B cell (primary cell): ENCODE measurements at regions not wholly inside any gene's neighbourhood (a gene's known extent, or its start where the extent isn't known, plus 50 kb on each side); places are given as distances from the start of the nearest gene placed in this dataset.

Experiments
- ATAC-seq: fragments of 200-7000 bp; cut with Tn5 transposase; one replicate; pipeline ENCODE4 v1.10.0; 2021; ENCODE audit warnings: low read depth, mild to moderate bottlenecking, moderate number of reproducible peaks, moderate library complexity
- CTCF ChIA-PET: fragments of 350-600 bp; sonication (Branson Sonifier 250); formaldehyde crosslinking; loops from one replicate; lab custom pipeline; 2021; ENCODE audit warnings: antibody characterized with exemption, inconsistent platforms; lab: Charles Lee
- POLR2A ChIA-PET: fragments of 350-600 bp; sonication (Branson Sonifier 250); formaldehyde crosslinking; loops from one replicate; lab custom pipeline; 2021; ENCODE audit warnings: antibody characterized with exemption; lab: Charles Lee
- DNase-seq: peaks from one replicate; pipeline ENCODE4 v3.0.0; 2013
- H2AFZ ChIP-seq: 2 replicates; pipeline ENCODE4 v1.6.1; 2012; ENCODE audit warnings: mild to moderate bottlenecking, low read depth, low read length; ENCODE audit not compliant: insufficient read depth, poor library complexity, severe bottlenecking
- H3K27ac ChIP-seq, 2 donors: 1 replicate in 1 of 2; 2 replicates in 1 of 2; pipeline ENCODE4 v1.5.1; 2012 to 2013; ENCODE audit warnings: low read length in 2 of 2, mild to moderate bottlenecking in 2 of 2, moderate library complexity in 1 of 2
- H3K27me3 ChIP-seq, 4 experiments: fragments of 200-600 bp in 1 of 4; sonication (generic) in 1 of 4; replicated peaks in 1 of 4; 1 replicate in 2 of 4; 2 replicates in 2 of 4; pipeline versions ENCODE4 v1.6.1 to v1.7.0; 2013 to 2016; ENCODE audit warnings: low read length in 3 of 4, mild to moderate bottlenecking in 2 of 4, mixed read lengths in 1 of 4, moderate library complexity in 1 of 4; ENCODE audit not compliant: insufficient read depth in 4 of 4, control insufficient read depth in 3 of 4; ENCODE audit errors: control extremely low read depth in 1 of 4
- H3K36me3 ChIP-seq, 2 experiments: replicated peaks in 1 of 2; 1 replicate in 1 of 2; 2 replicates in 1 of 2; pipeline versions ENCODE4 v1.6.1 to v1.7.1; 2013; ENCODE audit warnings: low read length in 1 of 2; ENCODE audit not compliant: insufficient read depth in 2 of 2, control insufficient read depth in 1 of 2; ENCODE audit errors: control extremely low read depth in 1 of 2, extremely low read depth in 1 of 2
- H3K4me1 ChIP-seq, 2 donors: fragments of 200-600 bp in 1 of 2; sonication (generic) in 1 of 2; 1 replicate in 1 of 2; 2 replicates in 1 of 2; pipeline versions ENCODE4 v1.5.1 to v1.6.1; 2013 to 2017; ENCODE audit warnings: low read length in 2 of 2; ENCODE audit not compliant: control insufficient read depth in 2 of 2, insufficient read depth in 2 of 2
- H3K4me2 ChIP-seq: replicated peaks from 2 replicates; pipeline ENCODE3; 2012; ENCODE audit warnings: mild to moderate bottlenecking, low read depth, low read length; ENCODE audit not compliant: poor library complexity, severe bottlenecking
- H3K4me3 ChIP-seq, 5 experiments: fragments of 200-600 bp in 1 of 5; sonication (generic) in 1 of 5; 1 replicate in 3 of 5; 2 replicates in 2 of 5; pipeline versions ENCODE4 v1.5.1 to v1.7.0; 2011 to 2016; ENCODE audit warnings: low read length in 4 of 5, mild to moderate bottlenecking in 4 of 5, low read depth in 2 of 5, control low read depth in 1 of 5, moderate library complexity in 1 of 5; ENCODE audit not compliant: insufficient read depth in 1 of 5; ENCODE audit errors: control extremely low read depth in 1 of 5, extremely low read depth in 1 of 5
- H3K79me2 ChIP-seq: fragments of 200-600 bp; sonication (generic); one replicate; pipeline ENCODE4 v1.6.0; 2016; ENCODE audit warnings: low read length; ENCODE audit not compliant: control insufficient read depth, insufficient read depth
- H3K9ac ChIP-seq: fragments of 200-600 bp; sonication (generic); 2 replicates; pipeline ENCODE4 v1.6.1; 2017; ENCODE audit warnings: mild to moderate bottlenecking, low read length, moderate library complexity
- H3K9me3 ChIP-seq, 3 donors: one replicate each; pipeline versions ENCODE4 v1.6.1 to v1.7.1; 2013; ENCODE audit warnings: low read length in 2 of 3; ENCODE audit not compliant: control insufficient read depth in 2 of 3, insufficient read depth in 1 of 3; ENCODE audit errors: control extremely low read depth in 1 of 3
- H4K20me1 ChIP-seq: 2 replicates; pipeline ENCODE4 v1.6.0; 2012; ENCODE audit warnings: mild to moderate bottlenecking, low read length; ENCODE audit not compliant: insufficient read depth, control insufficient read depth, poor library complexity, severe bottlenecking
- H3K27ac Mint-ChIP-seq: one replicate; pipeline ENCODE4 v1.8.0; 2021; ENCODE audit warnings: mixed read lengths
- H3K27me3 Mint-ChIP-seq: one replicate; pipeline ENCODE4 v1.8.0; 2021; ENCODE audit warnings: mixed read lengths
- H3K4me1 Mint-ChIP-seq: one replicate; pipeline ENCODE4 v1.8.0; 2021; ENCODE audit warnings: mixed read lengths
- H3K4me3 Mint-ChIP-seq: one replicate; pipeline ENCODE4 v1.8.0; 2021; ENCODE audit warnings: mixed read lengths
- H3K9me3 Mint-ChIP-seq: one replicate; pipeline ENCODE4 v1.8.0; 2022; ENCODE audit warnings: mixed read lengths; ENCODE audit not compliant: insufficient read depth
- EZH2 ChIP-seq: IDR thresholded peaks from 2 replicates; pipeline ENCODE4 v1.6.1; 2012; ENCODE audit warnings: borderline replicate concordance, low read depth, mild to moderate bottlenecking, moderate library complexity, low read length; ENCODE audit not compliant: insufficient read depth, poor library complexity, severe bottlenecking
- WGBS: methylation state at CpG from one replicate; pipeline ENCODE4 v1.1.5; 2013; ENCODE audit warnings: missing lambda C conversion rate; ENCODE audit not compliant: insufficient coverage; 5-methylcytosine and 5-hydroxymethylcytosine counted together
- intact Hi-C: fragments of 100-400 bp; cut with micrococcal nuclease; formaldehyde crosslinking; loops from one replicate; pipeline ENCODE4 v1.10.0; 2022
- TF ChIP-seq, protein P1 (sequence below): fragments of 200-600 bp; IDR thresholded peaks from one replicate; pipeline ENCODE4 v1.8.0; 2022; ENCODE audit warnings: antibody characterized with exemption, mild to moderate bottlenecking

DNA sequence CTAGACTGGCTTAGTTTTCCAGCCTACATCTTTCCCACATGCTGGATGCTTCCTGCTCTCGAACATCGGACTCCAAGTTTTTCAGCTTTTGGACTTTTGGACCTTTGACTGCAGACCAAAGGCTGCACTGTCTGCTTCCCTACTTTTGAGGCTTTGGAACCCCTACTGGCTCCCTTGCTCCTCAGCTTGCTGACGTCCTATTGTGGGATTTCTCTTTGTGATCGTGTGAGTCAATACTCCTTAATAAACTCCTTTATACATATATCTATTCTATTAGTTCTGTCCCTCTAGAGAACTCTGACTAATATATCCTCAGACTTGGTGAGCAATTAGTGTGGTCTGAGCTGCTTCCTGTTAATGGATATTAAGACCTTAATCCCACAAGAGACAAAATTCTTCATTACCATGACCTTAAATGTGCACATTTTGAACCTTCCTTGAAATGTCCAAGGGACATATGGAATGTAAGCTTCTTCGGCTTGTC lies 752.9 kb downstream of the CDH18 start:
- ChIA-PET CTCF (no interaction called here), POLR2A (no interaction called here)
- H3K9ac ChIP-seq: no peak overlapping the region
- H4K20me1 ChIP-seq: no peaks in the 10 kb centered on the region
- H3K27ac ChIP-seq: no peak overlapping the region
- no peak overlapping the region for H3K4me3 ChIP-seq
- Mint-ChIP-seq H3K27me3 (no peaks in the 10 kb centered on the region), H3K9me3 (no peaks in the 10 kb centered on the region), H3K27ac (no peak overlapping the region), H3K4me1 (no peaks in the 10 kb centered on the region), H3K4me3 (no peak overlapping the region)
- H3K79me2 ChIP-seq: no peaks in the 10 kb centered on the region
- H2AFZ ChIP-seq: no peak overlapping the region
- no peaks in the 10 kb centered on the region for H3K9me3 ChIP-seq
- intact Hi-C loops: no loop called here
- no peak overlapping the region for H3K4me2 ChIP-seq
- H3K4me1 ChIP-seq: no peaks in the 10 kb centered on the region
- TF ChIP-seq EZH2: no peak
- TF ChIP-seq, protein P1, sequence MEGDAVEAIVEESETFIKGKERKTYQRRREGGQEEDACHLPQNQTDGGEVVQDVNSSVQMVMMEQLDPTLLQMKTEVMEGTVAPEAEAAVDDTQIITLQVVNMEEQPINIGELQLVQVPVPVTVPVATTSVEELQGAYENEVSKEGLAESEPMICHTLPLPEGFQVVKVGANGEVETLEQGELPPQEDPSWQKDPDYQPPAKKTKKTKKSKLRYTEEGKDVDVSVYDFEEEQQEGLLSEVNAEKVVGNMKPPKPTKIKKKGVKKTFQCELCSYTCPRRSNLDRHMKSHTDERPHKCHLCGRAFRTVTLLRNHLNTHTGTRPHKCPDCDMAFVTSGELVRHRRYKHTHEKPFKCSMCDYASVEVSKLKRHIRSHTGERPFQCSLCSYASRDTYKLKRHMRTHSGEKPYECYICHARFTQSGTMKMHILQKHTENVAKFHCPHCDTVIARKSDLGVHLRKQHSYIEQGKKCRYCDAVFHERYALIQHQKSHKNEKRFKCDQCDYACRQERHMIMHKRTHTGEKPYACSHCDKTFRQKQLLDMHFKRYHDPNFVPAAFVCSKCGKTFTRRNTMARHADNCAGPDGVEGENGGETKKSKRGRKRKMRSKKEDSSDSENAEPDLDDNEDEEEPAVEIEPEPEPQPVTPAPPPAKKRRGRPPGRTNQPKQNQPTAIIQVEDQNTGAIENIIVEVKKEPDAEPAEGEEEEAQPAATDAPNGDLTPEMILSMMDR: no peak
- DNase-seq (no peak), ATAC-seq (no peak)
- H3K36me3 ChIP-seq: no peaks in the 10 kb centered on the region
- 67% methylated on average over 3 of the region's 5 CpGs for WGBS
- no peaks in the 10 kb centered on the region for H3K27me3 ChIP-seq

GRCh38 chr5:19240170-19240569 lies 747.8 kb downstream of the CDH18 start:
- Histone ChIP-seq H3K79me2 (no peaks in the 10 kb centered on the region), H3K4me1 (no peaks in the 10 kb centered on the region), H3K27me3 (no peaks in the 10 kb centered on the region), H3K4me3 (no peak overlapping the region), H3K36me3 (no peaks in the 10 kb centered on the region), H3K9me3 (no peaks in the 10 kb centered on the region), H4K20me1 (no peaks in the 10 kb centered on the region), H3K4me2 (no peak overlapping the region), H3K27ac (no peak overlapping the region), H3K9ac (no peak overlapping the region), H2AFZ (no peak overlapping the region)
- H3K9me3 Mint-ChIP-seq: no peaks in the 10 kb centered on the region
- ATAC-seq (no peak), DNase-seq (no peak)
- no peaks in the 10 kb centered on the region for H3K4me1 Mint-ChIP-seq
- no CpG with 5 or more reads among the region's 1 CpG for WGBS
- no peak overlapping the region for H3K4me3 Mint-ChIP-seq
- no peak for TF ChIP-seq EZH2
- TF ChIP-seq, protein P1: no peak
- H3K27me3 Mint-ChIP-seq: no peaks in the 10 kb centered on the region
- ChIA-PET CTCF (no interaction called here), POLR2A (no interaction called here)
- no peak overlapping the region for H3K27ac Mint-ChIP-seq
- intact Hi-C loops: no loop called here
